ENCODE measurements at regions not wholly inside any gene's neighbourhood (a gene's known extent, or its start where the extent isn't known, plus 50 kb on each side); places are given as distances from the start of the nearest gene placed in this dataset.
"Not testable (repeated sequence)": the region's sequence is repeated elsewhere in the genome, so short reads cannot be mapped to it uniquely, and the experiment has no call there.

DNA sequence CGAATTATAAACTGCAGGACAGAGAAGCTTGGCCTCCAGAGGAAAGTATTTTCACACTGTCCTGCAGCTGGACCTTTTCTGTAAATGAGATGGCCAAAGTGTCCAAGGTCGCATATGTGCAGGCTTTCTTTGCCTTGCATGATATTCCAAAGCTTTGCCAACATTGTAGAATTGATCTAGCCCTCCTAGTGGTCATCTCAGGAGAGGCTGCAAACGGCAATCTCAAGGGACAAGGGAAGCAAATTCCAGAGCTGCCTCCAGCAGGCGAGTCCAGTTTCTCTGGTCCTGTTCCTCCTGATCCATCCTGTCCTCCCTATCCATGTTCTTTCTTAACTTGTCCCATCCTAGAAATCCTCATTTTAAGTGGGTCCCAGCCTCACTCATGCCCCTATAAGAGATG lies 373.4 kb upstream of the PCDH15 start:
- no peaks in the 10 kb centered on the region for H3K9me3 ChIP-seq
- TF ChIP-seq POLR2A (IDR thresholded peaks at IDR 0.05) (no peak), EP300 (IDR thresholded peaks at IDR 0.05) (no peak), POLR2AphosphoS5 (IDR thresholded peaks at IDR 0.05) (no peak)
- TF ChIP-seq, protein P1, sequence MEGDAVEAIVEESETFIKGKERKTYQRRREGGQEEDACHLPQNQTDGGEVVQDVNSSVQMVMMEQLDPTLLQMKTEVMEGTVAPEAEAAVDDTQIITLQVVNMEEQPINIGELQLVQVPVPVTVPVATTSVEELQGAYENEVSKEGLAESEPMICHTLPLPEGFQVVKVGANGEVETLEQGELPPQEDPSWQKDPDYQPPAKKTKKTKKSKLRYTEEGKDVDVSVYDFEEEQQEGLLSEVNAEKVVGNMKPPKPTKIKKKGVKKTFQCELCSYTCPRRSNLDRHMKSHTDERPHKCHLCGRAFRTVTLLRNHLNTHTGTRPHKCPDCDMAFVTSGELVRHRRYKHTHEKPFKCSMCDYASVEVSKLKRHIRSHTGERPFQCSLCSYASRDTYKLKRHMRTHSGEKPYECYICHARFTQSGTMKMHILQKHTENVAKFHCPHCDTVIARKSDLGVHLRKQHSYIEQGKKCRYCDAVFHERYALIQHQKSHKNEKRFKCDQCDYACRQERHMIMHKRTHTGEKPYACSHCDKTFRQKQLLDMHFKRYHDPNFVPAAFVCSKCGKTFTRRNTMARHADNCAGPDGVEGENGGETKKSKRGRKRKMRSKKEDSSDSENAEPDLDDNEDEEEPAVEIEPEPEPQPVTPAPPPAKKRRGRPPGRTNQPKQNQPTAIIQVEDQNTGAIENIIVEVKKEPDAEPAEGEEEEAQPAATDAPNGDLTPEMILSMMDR (IDR thresholded peaks at IDR 0.05): no peak
- H3K36me3 ChIP-seq: no peaks in the 10 kb centered on the region
- H3K4me3 ChIP-seq: no peak overlapping the region
- WGBS, 2 donors: 51 to 58% methylated on average over 4 of the region's 4 CpGs
- DNase-seq: no peak
- no peak overlapping the region for H3K27ac ChIP-seq
- no peaks in the 10 kb centered on the region for H3K27me3 ChIP-seq
- intact Hi-C loops (cut with DNase I): no loop called here
- H3K4me1 ChIP-seq: no peaks in the 10 kb centered on the region

DNA sequence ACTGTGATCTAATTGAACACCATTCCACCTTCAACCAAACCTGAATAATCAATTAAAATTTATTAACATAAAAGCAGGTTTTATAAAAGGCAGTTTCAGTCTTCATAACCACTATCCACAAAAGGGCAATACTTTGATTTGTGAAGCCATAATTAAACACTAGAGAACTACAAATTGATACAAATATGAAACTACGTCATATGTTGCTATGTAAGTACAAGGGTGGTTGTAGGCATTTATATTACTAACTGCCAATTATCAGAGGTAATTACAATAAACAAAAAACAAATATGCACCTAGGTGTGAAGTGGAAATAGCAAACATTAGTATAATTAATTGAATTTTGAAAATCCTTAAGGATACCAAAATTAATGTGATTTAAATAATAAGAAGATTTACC lies 368.5 kb upstream of the PCDH15 start:
- Histone ChIP-seq H3K4me3 (no peak overlapping the region), H3K9me3 (no peaks in the 10 kb centered on the region), H3K36me3 (no peaks in the 10 kb centered on the region), H3K4me1 (no peaks in the 10 kb centered on the region), H3K27me3 (no peaks in the 10 kb centered on the region), H3K27ac (no peak overlapping the region)
- no peak for DNase-seq
- intact Hi-C loops (cut with DNase I): no loop called here
- 82 to 92% methylated on average over 1 of the region's 1 CpG for WGBS, 2 donors
- TF ChIP-seq POLR2A (IDR thresholded peaks at IDR 0.05): no peak
- TF ChIP-seq, protein P1 (IDR thresholded peaks at IDR 0.05): no peak
- TF ChIP-seq EP300 (IDR thresholded peaks at IDR 0.05): no peak
- TF ChIP-seq POLR2AphosphoS5 (IDR thresholded peaks at IDR 0.05): no peak

DNA sequence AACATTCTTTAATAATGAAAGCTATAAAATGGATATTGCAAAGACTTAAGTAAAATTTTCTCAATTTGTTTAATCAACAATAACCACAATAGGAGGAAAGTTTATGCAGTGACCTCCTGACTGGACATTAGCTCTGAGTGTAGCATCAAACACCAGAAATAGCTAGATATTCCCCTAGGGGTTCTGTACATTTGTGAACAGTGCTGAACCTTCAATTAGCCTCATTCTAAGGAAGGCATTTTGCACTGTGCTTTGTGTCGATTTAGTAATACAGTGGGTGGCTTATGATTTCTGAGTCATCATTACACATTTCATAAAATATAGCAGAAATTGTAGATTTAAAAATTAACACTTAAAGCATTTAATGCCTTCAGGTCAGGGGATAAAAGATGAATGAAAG lies 367.3 kb upstream of the PCDH15 start:
- no peaks in the 10 kb centered on the region for H3K9me3 ChIP-seq
- DNase-seq: no peak
- no peak overlapping the region for H3K4me3 ChIP-seq
- intact Hi-C loops (cut with DNase I): no loop called here
- H3K4me1 ChIP-seq: no peaks in the 10 kb centered on the region
- no peaks in the 10 kb centered on the region for H3K27me3 ChIP-seq
- WGBS, 2 donors: 78 to 80% methylated on average over 1 of the region's 1 CpG
- TF ChIP-seq POLR2A (IDR thresholded peaks at IDR 0.05): no peak
- no peak for TF ChIP-seq POLR2AphosphoS5 (IDR thresholded peaks at IDR 0.05)
- no peak for TF ChIP-seq EP300 (IDR thresholded peaks at IDR 0.05)
- TF ChIP-seq, protein P1 (IDR thresholded peaks at IDR 0.05): no peak
- H3K27ac ChIP-seq: no peak overlapping the region
- no peaks in the 10 kb centered on the region for H3K36me3 ChIP-seq

DNA sequence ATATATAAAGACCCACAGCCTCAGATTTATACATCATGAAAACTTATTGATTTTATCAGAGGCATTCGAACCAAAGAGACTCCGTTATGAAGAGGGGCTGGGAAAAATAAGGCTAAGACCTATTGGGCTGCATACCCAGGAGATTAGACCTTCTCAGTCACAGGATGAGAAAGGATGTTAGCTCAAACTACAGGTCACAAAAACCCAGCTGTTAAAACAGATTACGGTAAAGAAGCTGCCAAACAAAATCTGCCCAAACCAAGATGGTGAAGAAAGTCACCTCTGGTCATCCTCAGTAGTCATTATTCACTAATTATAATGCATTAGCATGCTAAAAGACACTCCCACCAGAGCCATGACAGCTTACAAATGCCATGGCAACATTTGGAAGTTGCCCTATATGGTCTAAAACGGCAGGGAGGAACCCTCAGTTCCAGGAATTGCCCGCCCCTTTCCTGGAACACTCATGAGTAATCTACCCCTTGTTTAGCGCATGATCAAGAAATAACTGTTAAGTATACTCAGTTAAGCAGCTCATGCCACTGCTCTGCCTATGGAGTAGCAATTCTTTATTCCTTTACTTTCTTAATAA lies 362.5 kb upstream of the PCDH15 start:
- no peaks in the 10 kb centered on the region for H3K9me3 ChIP-seq
- H3K36me3 ChIP-seq: no peaks in the 10 kb centered on the region
- H3K4me3 ChIP-seq: no peak overlapping the region
- intact Hi-C loops (cut with DNase I): no loop called here
- no peak for DNase-seq
- H3K27ac ChIP-seq: no peak overlapping the region
- no peak for TF ChIP-seq POLR2A (IDR thresholded peaks at IDR 0.05)
- no peak for TF ChIP-seq POLR2AphosphoS5 (IDR thresholded peaks at IDR 0.05)
- TF ChIP-seq, protein P1 (IDR thresholded peaks at IDR 0.05): no peak
- TF ChIP-seq EP300 (IDR thresholded peaks at IDR 0.05): no peak
- H3K4me1 ChIP-seq: no peaks in the 10 kb centered on the region
- H3K27me3 ChIP-seq: no peaks in the 10 kb centered on the region
- 79 to 82% methylated on average over 6 of the region's 6 CpGs for WGBS, 2 donors

DNA sequence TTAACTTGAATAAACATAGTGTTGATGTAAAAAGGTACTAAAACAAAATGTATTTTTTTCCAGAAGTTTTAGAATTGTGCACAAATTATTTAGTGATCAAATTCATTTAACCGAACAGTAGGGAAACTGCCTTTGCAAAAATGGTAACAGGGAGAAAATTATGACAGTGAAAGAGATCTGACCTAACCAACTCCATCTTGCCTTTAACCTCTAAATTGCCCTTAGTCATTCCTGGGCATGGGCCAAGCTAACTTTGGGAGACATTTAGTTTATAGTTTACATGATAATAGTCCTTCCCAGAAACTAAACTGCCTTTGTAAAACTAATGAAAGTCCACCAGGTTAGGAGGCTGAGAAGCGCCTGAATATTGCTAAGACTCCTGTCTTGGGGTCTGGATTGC lies 361.3 kb upstream of the PCDH15 start:
- H3K9me3 ChIP-seq; DNase-seq; H3K4me3 ChIP-seq; H3K4me1 ChIP-seq; intact Hi-C loops (cut with DNase I); H3K36me3 ChIP-seq; H3K27ac ChIP-seq; H3K27me3 ChIP-seq: not testable (repeated sequence)
- WGBS, 2 donors: 80 to 85% methylated on average over 2 of the region's 2 CpGs

Data from sigmoid colon (tissue), 6 donors.